Activated CD4-positive, alpha-beta memory T cell treated with anti-CD3 and anti-CD28 coated beads, Interleukin-2, amount 10 ng/mL, durations not matched to agents 7 days and 5 days (primary cell): ENCODE measurements at regions not wholly inside any gene's neighbourhood (a gene's known extent, or its start where the extent isn't known, plus 50 kb on each side); places are given as distances from the start of the nearest gene placed in this dataset.

Experiments used
- CTCF ChIA-PET: fragments of 350-600 bp; sonication (Branson Sonifier 250); formaldehyde crosslinking; loops from one replicate; lab custom pipeline; 2021; ENCODE audit warnings: antibody characterized with exemption, inconsistent platforms; lab: Charles Lee
- POLR2A ChIA-PET: fragments of 350-600 bp; sonication (Branson Sonifier 250); formaldehyde crosslinking; loops from one replicate; lab custom pipeline; 2021; ENCODE audit warnings: antibody characterized with exemption; lab: Charles Lee
- DNase-seq: peaks from one replicate; pipeline ENCODE4 v3.0.0-alpha.2; 2020
- H3K27ac Mint-ChIP-seq: one replicate; pipeline ENCODE4 v1.8.0; 2021; ENCODE audit warnings: mild to moderate bottlenecking, mixed read lengths
- H3K27me3 Mint-ChIP-seq: one replicate; pipeline ENCODE4 v1.8.0; 2021; ENCODE audit warnings: mixed read lengths
- H3K36me3 Mint-ChIP-seq: one replicate; pipeline ENCODE4 v1.8.0; 2021; ENCODE audit warnings: low read depth, mixed read lengths
- H3K4me1 Mint-ChIP-seq: one replicate; pipeline ENCODE4 v1.8.0; 2021; ENCODE audit warnings: mixed read lengths
- H3K4me3 Mint-ChIP-seq: one replicate; pipeline ENCODE4 v1.8.0; 2021; ENCODE audit warnings: mild to moderate bottlenecking, mixed read lengths
- H3K9me3 Mint-ChIP-seq: one replicate; pipeline ENCODE4 v1.8.0; 2021; ENCODE audit warnings: mixed read lengths

- ChIA-PET CTCF (no interaction called here), POLR2A (no interaction called here)
- H3K36me3 Mint-ChIP-seq, result no peaks in the 10 kb centered on the region
- H3K4me3 Mint-ChIP-seq, result no peak overlapping the region
- no peaks in the 10 kb centered on the region for H3K4me1 Mint-ChIP-seq
- no peak for DNase-seq
- peaks cover 7% of the 10 kb centered on the region for H3K9me3 Mint-ChIP-seq
- no peak overlapping the region for H3K27ac Mint-ChIP-seq
- H3K27me3 Mint-ChIP-seq, result no peaks in the 10 kb centered on the region
Observed at GRCh38 chr11:79708319-79708932, 267.6 kb upstream of the TENM4 start.

GRCh38 chr11:79705648-79706047 lies 264.8 kb upstream of the TENM4 start:
- H3K36me3 Mint-ChIP-seq, result no peaks in the 10 kb centered on the region
- no peak overlapping the region for H3K4me3 Mint-ChIP-seq
- ChIA-PET POLR2A (no interaction called here), CTCF (no interaction called here)
- peaks cover 14% of the 10 kb centered on the region for H3K9me3 Mint-ChIP-seq
- no peak for DNase-seq
- H3K27ac Mint-ChIP-seq, result no peak overlapping the region
- no peaks in the 10 kb centered on the region for H3K27me3 Mint-ChIP-seq
- H3K4me1 Mint-ChIP-seq, result no peaks in the 10 kb centered on the region

- H3K36me3 Mint-ChIP-seq, result no peaks in the 10 kb centered on the region
- ChIA-PET CTCF (no interaction called here), POLR2A (no interaction called here)
- no peaks in the 10 kb centered on the region for H3K27me3 Mint-ChIP-seq
- no peaks in the 10 kb centered on the region for H3K4me1 Mint-ChIP-seq
- peaks cover 14% of the 10 kb centered on the region for H3K9me3 Mint-ChIP-seq
- no peak overlapping the region for H3K27ac Mint-ChIP-seq
- DNase-seq, result no peak
- no peak overlapping the region for H3K4me3 Mint-ChIP-seq
Observed at GRCh38 chr11:79702303-79702702, 261.5 kb upstream of the TENM4 start.

- Mint-ChIP-seq H3K4me3 (no peak overlapping the region), H3K9me3 (peaks cover 10% of the 10 kb centered on the region), H3K4me1 (no peaks in the 10 kb centered on the region), H3K27me3 (no peaks in the 10 kb centered on the region), H3K36me3 (no peaks in the 10 kb centered on the region), H3K27ac (no peak overlapping the region)
- ChIA-PET POLR2A (no interaction called here), CTCF (no interaction called here)
- DNase-seq, result no peak
Observed at GRCh38 chr11:79699246-79699645, 258.4 kb upstream of the TENM4 start.

- Mint-ChIP-seq H3K4me1 (no peaks in the 10 kb centered on the region), H3K27ac (no peak overlapping the region), H3K9me3 (peaks cover 8% of the 10 kb centered on the region), H3K4me3 (no peak overlapping the region), H3K36me3 (no peaks in the 10 kb centered on the region), H3K27me3 (no peaks in the 10 kb centered on the region)
- DNase-seq, result no peak
- ChIA-PET POLR2A (no interaction called here), CTCF (no interaction called here)
Observed at GRCh38 chr11:79697905-79698304, 257.1 kb upstream of the TENM4 start.

GRCh38 chr11:79694368-79694767 lies 253.5 kb upstream of the TENM4 start:
- POLR2A ChIA-PET, result no interaction called here
- H3K27ac Mint-ChIP-seq, result no peak overlapping the region
- no peaks in the 10 kb centered on the region for H3K4me1 Mint-ChIP-seq
- H3K27me3 Mint-ChIP-seq, result no peaks in the 10 kb centered on the region
- no peak for DNase-seq
- CTCF ChIA-PET, result no interaction called here
- no peak overlapping the region for H3K4me3 Mint-ChIP-seq
- H3K9me3 Mint-ChIP-seq, result peaks cover 3% of the 10 kb centered on the region
- H3K36me3 Mint-ChIP-seq, result no peaks in the 10 kb centered on the region

- H3K4me3 Mint-ChIP-seq, result no peak overlapping the region
- POLR2A ChIA-PET, result no interaction called here
- no peaks in the 10 kb centered on the region for H3K27me3 Mint-ChIP-seq
- CTCF ChIA-PET, result no interaction called here
- no peak for DNase-seq
- no peak overlapping the region for H3K27ac Mint-ChIP-seq
- no peaks in the 10 kb centered on the region for H3K4me1 Mint-ChIP-seq
- no peaks in the 10 kb centered on the region for H3K36me3 Mint-ChIP-seq
- H3K9me3 Mint-ChIP-seq, result peaks cover 4% of the 10 kb centered on the region
Observed at GRCh38 chr11:79691445-79691844, 250.6 kb upstream of the TENM4 start.

GRCh38 chr11:79686703-79687419 lies 246.0 kb upstream of the TENM4 start:
- peaks cover 4% of the 10 kb centered on the region for H3K9me3 Mint-ChIP-seq
- no peak overlapping the region for H3K27ac Mint-ChIP-seq
- CTCF ChIA-PET, result no interaction called here
- DNase-seq, result no peak
- H3K36me3 Mint-ChIP-seq, result no peaks in the 10 kb centered on the region
- H3K27me3 Mint-ChIP-seq, result no peaks in the 10 kb centered on the region
- H3K4me1 Mint-ChIP-seq, result no peaks in the 10 kb centered on the region
- POLR2A ChIA-PET, result no interaction called here
- no peak overlapping the region for H3K4me3 Mint-ChIP-seq

GRCh38 chr11:79683930-79684329 lies 243.1 kb upstream of the TENM4 start:
- no peak for DNase-seq
- Mint-ChIP-seq H3K27me3 (no peaks in the 10 kb centered on the region), H3K4me1 (no peaks in the 10 kb centered on the region), H3K4me3 (no peak overlapping the region), H3K9me3 (no peaks in the 10 kb centered on the region), H3K36me3 (no peaks in the 10 kb centered on the region), H3K27ac (no peak overlapping the region)
- ChIA-PET CTCF (no interaction called here), POLR2A (no interaction called here)

GRCh38 chr11:79678780-79679452 lies 238.1 kb upstream of the TENM4 start:
- POLR2A ChIA-PET, result no interaction called here
- DNase-seq, result no peak
- H3K27ac Mint-ChIP-seq, result no peak overlapping the region
- H3K36me3 Mint-ChIP-seq, result no peaks in the 10 kb centered on the region
- CTCF ChIA-PET, result no interaction called here
- no peaks in the 10 kb centered on the region for H3K4me1 Mint-ChIP-seq
- no peak overlapping the region for H3K4me3 Mint-ChIP-seq
- H3K27me3 Mint-ChIP-seq, result no peaks in the 10 kb centered on the region
- H3K9me3 Mint-ChIP-seq, result no peaks in the 10 kb centered on the region

GRCh38 chr11:79676396-79676795 lies 235.6 kb upstream of the TENM4 start:
- CTCF ChIA-PET, result no interaction called here
- POLR2A ChIA-PET, result no interaction called here
- no peaks in the 10 kb centered on the region for H3K36me3 Mint-ChIP-seq
- DNase-seq, result no peak
- no peak overlapping the region for H3K4me3 Mint-ChIP-seq
- no peaks in the 10 kb centered on the region for H3K27me3 Mint-ChIP-seq
- H3K27ac Mint-ChIP-seq, result no peak overlapping the region
- no peaks in the 10 kb centered on the region for H3K9me3 Mint-ChIP-seq
- H3K4me1 Mint-ChIP-seq, result no peaks in the 10 kb centered on the region

GRCh38 chr11:79675081-79675480 lies 234.3 kb upstream of the TENM4 start:
- POLR2A ChIA-PET, result no interaction called here
- Mint-ChIP-seq H3K4me3 (no peak overlapping the region), H3K4me1 (no peaks in the 10 kb centered on the region), H3K27me3 (no peaks in the 10 kb centered on the region), H3K9me3 (no peaks in the 10 kb centered on the region), H3K27ac (no peak overlapping the region), H3K36me3 (no peaks in the 10 kb centered on the region)
- no peak for DNase-seq
- CTCF ChIA-PET, result no interaction called here

GRCh38 chr11:79672786-79673185 lies 232.0 kb upstream of the TENM4 start:
- ChIA-PET CTCF (no interaction called here), POLR2A (no interaction called here)
- no peak for DNase-seq
- Mint-ChIP-seq H3K4me3 (no peak overlapping the region), H3K36me3 (no peaks in the 10 kb centered on the region), H3K27ac (no peak overlapping the region), H3K4me1 (no peaks in the 10 kb centered on the region), H3K9me3 (no peaks in the 10 kb centered on the region), H3K27me3 (no peaks in the 10 kb centered on the region)

- DNase-seq, result no peak
- H3K27ac Mint-ChIP-seq, result no peak overlapping the region
- no peak overlapping the region for H3K4me3 Mint-ChIP-seq
- no peaks in the 10 kb centered on the region for H3K36me3 Mint-ChIP-seq
- ChIA-PET POLR2A (no interaction called here), CTCF (no interaction called here)
- H3K9me3 Mint-ChIP-seq, result no peaks in the 10 kb centered on the region
- no peaks in the 10 kb centered on the region for H3K27me3 Mint-ChIP-seq
- H3K4me1 Mint-ChIP-seq, result no peaks in the 10 kb centered on the region
Observed at GRCh38 chr11:79671401-79671800, 230.6 kb upstream of the TENM4 start.
